Fibroblast of lung (primary cell): ENCODE measurements at regions not wholly inside any gene's neighbourhood (a gene's known extent, or its start where the extent isn't known, plus 50 kb on each side); places are given as distances from the start of the nearest gene placed in this dataset.

Experiments used
- DNase-seq, 2 donors: peaks; one replicate each; pipeline versions ENCODE4 v3.0.0 to v3.0.0-alpha.2; 2010; ENCODE audit warnings: low read depth in 2 of 2
- H2AFZ ChIP-seq: 2 replicates; pipeline ENCODE4 v1.5.1; 2012; ENCODE audit warnings: low read length, control low read depth, inconsistent platforms
- H3K27ac ChIP-seq: 2 replicates; pipeline ENCODE4 v1.5.1; 2011; ENCODE audit warnings: low read length, control low read depth; ENCODE audit not compliant: insufficient read depth
- H3K27me3 ChIP-seq: 2 replicates; pipeline ENCODE4 v1.5.1; 2011; ENCODE audit warnings: mild to moderate bottlenecking, low read length; ENCODE audit not compliant: control insufficient read depth, insufficient read depth
- H3K36me3 ChIP-seq: 2 replicates; pipeline ENCODE4 v1.5.1; 2011; ENCODE audit warnings: low read length; ENCODE audit not compliant: control insufficient read depth, insufficient read depth
- H3K4me1 ChIP-seq: 2 replicates; pipeline ENCODE4 v1.5.1; 2011; ENCODE audit warnings: low read length; ENCODE audit not compliant: control insufficient read depth, insufficient read depth; ENCODE audit errors: extremely low read depth
- H3K4me2 ChIP-seq: 2 replicates; pipeline ENCODE4 v1.5.1; 2011; ENCODE audit warnings: low read length, control low read depth; ENCODE audit not compliant: insufficient read depth; ENCODE audit errors: extremely low read depth
- H3K4me3 ChIP-seq, 4 experiments: fragments of 200-600 bp in 1 of 4; sonication (generic) in 1 of 4; replicated peaks in 1 of 4; 2 replicates each; pipeline ENCODE4 v1.5.1; 2011 to 2016; ENCODE audit warnings: low read length in 4 of 4, low read depth in 3 of 4, mild to moderate bottlenecking in 3 of 4, control low read depth in 2 of 4, inconsistent platforms in 1 of 4, mixed read lengths in 1 of 4; ENCODE audit not compliant: insufficient read depth in 1 of 4; ENCODE audit errors: control extremely low read depth in 1 of 4
- H3K79me2 ChIP-seq: 2 replicates; pipeline ENCODE4 v1.5.1; 2012; ENCODE audit warnings: mild to moderate bottlenecking, low read length, inconsistent platforms; ENCODE audit not compliant: control insufficient read depth, insufficient read depth
- H3K9ac ChIP-seq: 2 replicates; pipeline ENCODE4 v1.5.1; 2011; ENCODE audit warnings: mild to moderate bottlenecking, low read length, control low read depth; ENCODE audit not compliant: insufficient read depth
- H3K9me3 ChIP-seq: 2 replicates; pipeline ENCODE4 v1.5.1; 2012; ENCODE audit warnings: low read depth, low read length; ENCODE audit not compliant: control insufficient read depth, insufficient read depth
- H4K20me1 ChIP-seq: 2 replicates; pipeline ENCODE4 v1.5.1; 2011; ENCODE audit warnings: low read length; ENCODE audit not compliant: control insufficient read depth, insufficient read depth; ENCODE audit errors: extremely low read depth
- EZH2 ChIP-seq: IDR thresholded peaks from 2 replicates; pipeline ENCODE4 v1.5.1; 2012; ENCODE audit warnings: low read length, control low read depth, mild to moderate bottlenecking; ENCODE audit errors: missing control alignments
- TF ChIP-seq, protein P1 (sequence below), 2 donors: IDR thresholded peaks in 1 of 2; conservative IDR thresholded peaks in 1 of 2; 1 replicate in 1 of 2; 2 replicates in 1 of 2; pipeline ENCODE4 v1.5.1; 2011 to 2012; ENCODE audit warnings: low read length in 2 of 2, control low read depth in 1 of 2, inconsistent platforms in 1 of 2, low read depth in 1 of 2, mild to moderate bottlenecking in 1 of 2

DNA sequence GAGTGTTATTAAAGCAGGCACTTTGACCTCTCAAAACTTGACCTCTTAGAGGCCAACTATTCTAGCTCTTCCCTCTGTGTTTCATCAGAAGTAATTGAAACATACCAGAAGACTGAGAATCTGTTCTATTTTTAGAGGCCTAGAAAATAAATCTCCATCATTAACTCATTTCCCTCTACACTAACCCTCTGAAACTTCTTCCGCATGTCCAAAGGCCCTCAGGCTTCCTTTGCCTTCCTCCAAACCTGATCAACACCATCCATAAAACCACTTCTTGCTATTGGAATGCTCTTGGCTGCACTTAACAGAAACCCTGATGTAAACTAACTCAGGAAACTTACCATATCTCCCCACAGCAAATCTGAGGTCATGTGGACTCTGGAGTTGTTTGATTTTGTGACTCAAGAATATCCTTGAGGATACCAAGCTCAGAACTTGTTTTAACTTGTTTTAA is 196.4 kb downstream of the RPAP3 start:
- H3K36me3 ChIP-seq, result no peaks in the 10 kb centered on the region
- peak overlapping the region; percentile 49 for H3K27ac ChIP-seq
- no peaks in the 10 kb centered on the region for H3K9me3 ChIP-seq
- H2AFZ ChIP-seq, result peak overlapping the region; percentile 66
- no peak overlapping the region for H3K9ac ChIP-seq
- H3K4me2 ChIP-seq, result peak overlapping the region; percentile 9
- H3K4me1 ChIP-seq, result peaks cover 3% of the 10 kb centered on the region
- peak in 1 of 2 donors; percentile 86 for DNase-seq
- no peaks in the 10 kb centered on the region for H3K27me3 ChIP-seq
- no peaks in the 10 kb centered on the region for H4K20me1 ChIP-seq
- no peaks in the 10 kb centered on the region for H3K79me2 ChIP-seq
- H3K4me3 ChIP-seq, result no peak overlapping the region
- TF ChIP-seq, protein P1, sequence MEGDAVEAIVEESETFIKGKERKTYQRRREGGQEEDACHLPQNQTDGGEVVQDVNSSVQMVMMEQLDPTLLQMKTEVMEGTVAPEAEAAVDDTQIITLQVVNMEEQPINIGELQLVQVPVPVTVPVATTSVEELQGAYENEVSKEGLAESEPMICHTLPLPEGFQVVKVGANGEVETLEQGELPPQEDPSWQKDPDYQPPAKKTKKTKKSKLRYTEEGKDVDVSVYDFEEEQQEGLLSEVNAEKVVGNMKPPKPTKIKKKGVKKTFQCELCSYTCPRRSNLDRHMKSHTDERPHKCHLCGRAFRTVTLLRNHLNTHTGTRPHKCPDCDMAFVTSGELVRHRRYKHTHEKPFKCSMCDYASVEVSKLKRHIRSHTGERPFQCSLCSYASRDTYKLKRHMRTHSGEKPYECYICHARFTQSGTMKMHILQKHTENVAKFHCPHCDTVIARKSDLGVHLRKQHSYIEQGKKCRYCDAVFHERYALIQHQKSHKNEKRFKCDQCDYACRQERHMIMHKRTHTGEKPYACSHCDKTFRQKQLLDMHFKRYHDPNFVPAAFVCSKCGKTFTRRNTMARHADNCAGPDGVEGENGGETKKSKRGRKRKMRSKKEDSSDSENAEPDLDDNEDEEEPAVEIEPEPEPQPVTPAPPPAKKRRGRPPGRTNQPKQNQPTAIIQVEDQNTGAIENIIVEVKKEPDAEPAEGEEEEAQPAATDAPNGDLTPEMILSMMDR (conservative IDR thresholded peaks at IDR 0.05 in 1 of 2, IDR thresholded peaks at IDR 0.05 in 1 of 2; ENCODE audit: low read depth in 1 of 2, low read length in 2 of 2), result no peak
- no peak for TF ChIP-seq EZH2

DNA sequence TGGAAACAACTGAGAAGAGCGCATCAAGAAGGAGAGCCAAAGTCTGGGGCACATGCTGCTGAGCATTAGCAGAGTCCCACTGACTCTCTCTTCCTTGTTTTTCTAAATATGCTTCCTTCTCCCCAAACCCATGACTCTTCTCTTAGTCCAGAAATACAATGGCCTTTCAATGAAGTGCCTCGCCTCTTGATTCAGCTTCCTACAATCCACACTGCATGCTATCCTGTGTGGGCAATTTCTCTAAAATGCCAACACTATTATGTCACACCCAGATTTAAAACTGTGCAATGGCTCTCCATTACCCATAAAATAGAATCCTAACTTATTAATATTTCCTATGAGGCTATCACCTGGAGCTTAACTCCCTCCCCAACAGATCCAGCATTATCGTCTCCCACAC is 198.6 kb downstream of the RPAP3 start:
- peak in 1 of 2 donors; percentile 54 for DNase-seq
- Histone ChIP-seq H3K79me2 (no peaks in the 10 kb centered on the region), H3K9me3 (no peaks in the 10 kb centered on the region), H3K27me3 (no peaks in the 10 kb centered on the region), H3K36me3 (no peaks in the 10 kb centered on the region), H3K4me2 (no peak overlapping the region), H3K4me1 (peaks cover 3% of the 10 kb centered on the region), H3K27ac (no peak overlapping the region), H3K9ac (no peak overlapping the region), H4K20me1 (no peaks in the 10 kb centered on the region), H3K4me3 (no peak overlapping the region), H2AFZ (no peak overlapping the region)
- TF ChIP-seq, protein P1 (conservative IDR thresholded peaks at IDR 0.05 in 1 of 2, IDR thresholded peaks at IDR 0.05 in 1 of 2; ENCODE audit: low read depth in 1 of 2, low read length in 2 of 2), result no peak
- TF ChIP-seq EZH2, result no peak

DNA sequence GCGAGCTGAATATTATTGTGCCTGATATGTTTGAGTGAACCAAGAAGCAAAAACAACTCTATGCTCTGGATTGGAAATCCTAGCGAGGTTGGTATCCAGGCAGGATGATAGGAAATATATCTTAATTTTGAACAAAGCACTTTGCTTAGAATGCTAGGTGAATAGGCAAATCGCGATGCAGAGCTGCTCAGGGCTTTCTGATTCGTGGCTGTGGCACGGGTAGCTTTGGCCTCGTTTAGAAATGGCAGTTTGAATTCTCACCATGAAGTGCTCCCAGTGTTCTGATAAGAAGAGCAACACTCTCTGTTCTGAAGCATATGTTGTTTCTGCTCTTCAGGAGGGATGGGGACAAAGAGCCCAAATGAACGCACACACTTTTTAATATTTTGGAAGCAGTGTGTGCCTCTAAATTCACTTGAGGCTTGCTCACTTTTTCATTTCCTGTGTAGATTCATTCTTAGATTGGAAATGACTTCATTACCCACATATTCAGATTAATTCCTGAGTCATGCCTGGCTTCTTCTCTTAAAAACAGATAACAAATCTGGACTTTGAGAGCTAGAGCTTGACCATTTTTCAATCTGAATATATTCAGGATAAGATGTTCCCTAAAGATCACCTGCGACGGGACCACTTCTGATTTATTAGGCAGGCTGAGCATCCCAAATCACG is 200.9 kb downstream of the RPAP3 start:
- no peak overlapping the region for H3K4me2 ChIP-seq
- no peak overlapping the region for H3K4me3 ChIP-seq
- H3K9ac ChIP-seq, result no peak overlapping the region
- peaks cover 2% of the 10 kb centered on the region for H3K4me1 ChIP-seq
- H3K27me3 ChIP-seq, result no peaks in the 10 kb centered on the region
- no peaks in the 10 kb centered on the region for H3K79me2 ChIP-seq
- TF ChIP-seq EZH2, result no peak
- TF ChIP-seq, protein P1 (conservative IDR thresholded peaks at IDR 0.05 in 1 of 2, IDR thresholded peaks at IDR 0.05 in 1 of 2; ENCODE audit: low read depth in 1 of 2, low read length in 2 of 2), result no peak
- no peaks in the 10 kb centered on the region for H4K20me1 ChIP-seq
- H2AFZ ChIP-seq, result peak overlapping the region; percentile 5
- H3K27ac ChIP-seq, result peak overlapping the region; percentile 11
- no peaks in the 10 kb centered on the region for H3K36me3 ChIP-seq
- no peaks in the 10 kb centered on the region for H3K9me3 ChIP-seq
- peak in 1 of 2 donors; percentile 90 for DNase-seq
